HEK293T (cell line): ENCODE measurements at regions not wholly inside any gene's neighbourhood (a gene's known extent, or its start where the extent isn't known, plus 50 kb on each side); places are given as distances from the start of the nearest gene placed in this dataset.

ENCODE experiments used
- FOXK2 ChIP-seq: fragments of 450-650 bp; IDR thresholded peaks from 2 replicates; pipeline ENCODE4 v1.6.1; 2016; ENCODE audit warnings: mild to moderate bottlenecking
- HDGF ChIP-seq: fragments of 450-650 bp; IDR thresholded peaks from 2 replicates; pipeline ENCODE4 v1.6.1; 2017; ENCODE audit warnings: antibody characterized with exemption, borderline replicate concordance

- TF ChIP-seq HDGF (no peak), FOXK2 (no peak)
Observed at GRCh38 chr15:62362608-62363007, 197.5 kb upstream of the C2CD4B start.
